Heart left ventricle (tissue), 16 donors: ENCODE measurements at regions not wholly inside any gene's neighbourhood (a gene's known extent, or its start where the extent isn't known, plus 50 kb on each side); places are given as distances from the start of the nearest gene placed in this dataset.

Source experiments
- ATAC-seq, 4 donors: fragments of 200-7000 bp; cut with Tn5 transposase; one replicate each; pipeline ENCODE4 v1.9.1; 2020 to 2022; ENCODE audit warnings: moderate library complexity in 4 of 4, mild to moderate bottlenecking in 3 of 4, moderate number of reproducible peaks in 1 of 4
- DNase-seq, 5 donors: peaks; one replicate each; pipeline ENCODE4 v3.0.0-alpha.2; 2020
- H3K27ac ChIP-seq, 12 donors: fragments of 200-600 bp; sonication (generic) in 4 of 12; one replicate each; pipeline versions ENCODE4 v1.5.0 to v1.8.0; 2016 to 2022; ENCODE audit warnings: mild to moderate bottlenecking in 2 of 12
- H3K27me3 ChIP-seq, 9 donors: fragments of 200-600 bp; sonication (generic) in 2 of 9; one replicate each; pipeline versions ENCODE4 v1.5.1 to v1.8.0; 2016 to 2022; ENCODE audit warnings: mild to moderate bottlenecking in 3 of 9
- H3K36me3 ChIP-seq, 9 donors: fragments of 200-600 bp; sonication (generic) in 2 of 9; one replicate each; pipeline versions ENCODE4 v1.5.0 to v1.8.0; 2018 to 2022; ENCODE audit warnings: mild to moderate bottlenecking in 2 of 9
- H3K4me1 ChIP-seq, 12 donors: fragments of 200-600 bp; sonication (generic) in 4 of 12; one replicate each; pipeline versions ENCODE4 v1.5.0 to v1.8.0; 2016 to 2022; ENCODE audit warnings: mild to moderate bottlenecking in 3 of 12
- H3K4me3 ChIP-seq, 12 donors: fragments of 200-600 bp; sonication (generic) in 4 of 12; one replicate each; pipeline versions ENCODE4 v1.5.0 to v1.8.0; 2017 to 2022; ENCODE audit warnings: mild to moderate bottlenecking in 9 of 12, moderate library complexity in 4 of 12
- H3K9me3 ChIP-seq, 12 donors: fragments of 200-600 bp; sonication (generic) in 4 of 12; one replicate each; pipeline versions ENCODE4 v1.5.0 to v1.8.0; 2016 to 2022; ENCODE audit warnings: mild to moderate bottlenecking in 1 of 12
- CTCF ChIP-seq, 12 donors: fragments of 200-600 bp; sonication (generic) in 4 of 12; IDR thresholded peaks; one replicate each; pipeline versions ENCODE4 v1.5.0 to v1.8.0; 2018 to 2022; ENCODE audit warnings: antibody characterized with exemption in 12 of 12, mild to moderate bottlenecking in 5 of 12
- POLR2A ChIP-seq, 2 donors: fragments of 450-650 bp; IDR thresholded peaks; one replicate each; pipeline ENCODE4 v1.6.1; 2017; ENCODE audit warnings: antibody characterized with exemption in 2 of 2, mild to moderate bottlenecking in 2 of 2, moderate library complexity in 2 of 2
- WGBS, 4 donors: extraction: QIAGEN DNeasy Blood & Tissue Kit in 2 of 4; methylation state at CpG; one replicate each; pipeline versions ENCODE4 v1.1.5 to v1.1.7; 2013 to 2018; 5-methylcytosine and 5-hydroxymethylcytosine counted together
- intact Hi-C, 10 donors: fragments of 100-400 bp; cut with DNase I; formaldehyde crosslinking; loops; one replicate each; pipeline versions ENCODE4 v1.11.1 to v1.14.2; 2022
- donor health status: ischemic (EF 13 %, LVEDD 7.1; RV severe dilation, severe dysfunction).
- donor health status: healthy with polysubstance abuse.
- donor health status: DM: no; HTN: yes; CAD: no.
- donor health status: DM: no; HTN: no; CAD: no.
- donor health status: ischemic (EF 25% LVEDD 6.9; RV normal size, moderate dysfunction).
- donor health status: ischemic (EF 25% LVEDD 5.7; RV mildly dilated, moderate dysfunction).
- donor health status: healthy.
- donor health status: DM: yes; HTN: yes; CAD: no.
- donor health status: ischemic (EF 35%, LVEDD 5.7; RV mildly dilated, moderate dysfunction).
- donor health status: nonischemic (EF 11% LVEDD 7.7; RV severe dilation, severe dysfunction).
- donor health status: DM: yes; HTN: yes; CAD: no.
- donor health status: PGD.
- donor health status: ischemic (EF 29% LVEDD 5.4; RV normal size, mild dysfunction).
- donor health status: nonischemic (EF 23%, LVEDD 6.1; RV moderate dilation, normal function).

- H3K27me3 ChIP-seq = no peaks in the 10 kb centered on the region
- no peak for TF ChIP-seq POLR2A (IDR thresholded peaks at IDR 0.05)
- no peak for TF ChIP-seq CTCF (IDR thresholded peaks at IDR 0.05)
- H3K36me3 ChIP-seq = no peaks in the 10 kb centered on the region
- H3K9me3 ChIP-seq = peaks cover 0 to 13% (median 0%) of the 10 kb centered on the region in 12 donors
- no peaks in the 10 kb centered on the region for H3K4me1 ChIP-seq
- H3K27ac ChIP-seq = no peak overlapping the region
- WGBS, 4 donors = 47 to 55% (median 52%) methylated on average over 1 of the region's 1 CpG
- no peak overlapping the region for H3K4me3 ChIP-seq
- DNase-seq (no peak), ATAC-seq (no peak)
- intact Hi-C loops = no loop called here
These were observed 426.3 kb downstream of the NLGN4X start for GRCh38 chrX:5802391-5802790.

- Histone ChIP-seq H3K9me3 (no peaks in the 10 kb centered on the region), H3K27ac (no peak overlapping the region), H3K36me3 (no peaks in the 10 kb centered on the region), H3K27me3 (no peaks in the 10 kb centered on the region), H3K4me1 (no peaks in the 10 kb centered on the region), H3K4me3 (no peak overlapping the region)
- ATAC-seq = no peak
- TF ChIP-seq POLR2A (IDR thresholded peaks at IDR 0.05) (no peak), CTCF (IDR thresholded peaks at IDR 0.05) (no peak)
- WGBS, 4 donors = 77 to 91% (median 86%) methylated on average over 4 of the region's 4 CpGs
- no peak for DNase-seq
- intact Hi-C loops = no loop called here
These were observed 436.9 kb downstream of the NLGN4X start for GRCh38 chrX:5791721-5792120.

- 57 to 70% (median 64%) methylated on average over 4 of the region's 4 CpGs for WGBS, 4 donors
- H3K4me1 ChIP-seq = no peaks in the 10 kb centered on the region
- no peak for ATAC-seq
These were observed 439.8 kb downstream of the NLGN4X start for GRCh38 chrX:5788910-5789309.

GRCh38 chrX:5780821-5781220 is 447.8 kb downstream of the NLGN4X start:
- no peak overlapping the region for H3K27ac ChIP-seq
- peaks cover 0 to 5% (median 0%) of the 10 kb centered on the region in 12 donors for H3K9me3 ChIP-seq
- ATAC-seq (no peak), DNase-seq (no peak)
- no peak overlapping the region for H3K4me3 ChIP-seq
- intact Hi-C loops = no loop called here
- TF ChIP-seq POLR2A (IDR thresholded peaks at IDR 0.05) = no peak
- TF ChIP-seq CTCF (IDR thresholded peaks at IDR 0.05) = no peak
- H3K36me3 ChIP-seq = no peaks in the 10 kb centered on the region
- H3K27me3 ChIP-seq = no peaks in the 10 kb centered on the region
- WGBS, 4 donors = 28 to 63% (median 52%) methylated on average over 2 of the region's 2 CpGs
- no peaks in the 10 kb centered on the region for H3K4me1 ChIP-seq

More at GRCh38 chrX:5788910-5789309, 439.8 kb downstream of the NLGN4X start:
- no peak overlapping the region for H3K4me3 ChIP-seq
- no peaks in the 10 kb centered on the region for H3K36me3 ChIP-seq
- H3K27ac ChIP-seq = no peak overlapping the region
- DNase-seq = no peak
- intact Hi-C loops = no loop called here
- no peak for TF ChIP-seq CTCF (IDR thresholded peaks at IDR 0.05)
- no peak for TF ChIP-seq POLR2A (IDR thresholded peaks at IDR 0.05)
- H3K27me3 ChIP-seq = no peaks in the 10 kb centered on the region
- H3K9me3 ChIP-seq = no peaks in the 10 kb centered on the region
